ENCODE measurements at regions not wholly inside any gene's neighbourhood (a gene's known extent, or its start where the extent isn't known, plus 50 kb on each side); places are given as distances from the start of the nearest gene placed in this dataset.
"Not testable (repeated sequence)": the region's sequence is repeated elsewhere in the genome, so short reads cannot be mapped to it uniquely, and the experiment has no call there.

GRCh38 chr1:234790333-234790732, 180.4 kb upstream of the IRF2BP2 start:
- not testable (repeated sequence) for TF ChIP-seq CTCF (optimal IDR thresholded peaks at IDR 0.05 in 1 of 3, IDR thresholded peaks at IDR 0.05 in 1 of 3, conservative IDR thresholded peaks at IDR 0.05 in 1 of 3; ENCODE audit: extremely low read depth in 1 of 3, insufficient read depth in 2 of 3, low read length in 3 of 3); EZH2 (IDR thresholded peaks at IDR 0.05; ENCODE audit: low read length)
